ENCODE measurements at regions not wholly inside any gene's neighbourhood (a gene's known extent, or its start where the extent isn't known, plus 50 kb on each side); places are given as distances from the start of the nearest gene placed in this dataset.

DNA sequence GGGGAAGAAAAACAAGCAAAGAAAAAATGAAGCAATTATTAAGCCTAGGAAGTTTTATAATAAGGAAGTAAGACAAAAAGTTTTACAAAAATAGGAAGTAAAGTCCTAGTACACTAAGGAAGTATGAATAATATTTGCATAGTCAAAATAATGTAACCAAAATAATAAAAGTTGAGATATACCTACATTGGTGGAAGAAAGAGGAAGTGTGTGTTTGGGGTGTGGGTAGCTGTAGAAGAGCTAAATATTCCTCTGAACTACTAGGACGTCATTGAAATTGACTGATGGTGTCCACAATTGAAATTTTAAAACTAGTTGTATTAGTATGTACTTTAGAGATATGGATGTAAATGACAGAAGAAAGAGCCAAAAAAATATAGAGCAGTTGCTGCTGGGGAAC is 228.4 kb upstream of the OTX2 start:
- no peak overlapping the region for H3K27ac ChIP-seq
- TF ChIP-seq, protein P1, sequence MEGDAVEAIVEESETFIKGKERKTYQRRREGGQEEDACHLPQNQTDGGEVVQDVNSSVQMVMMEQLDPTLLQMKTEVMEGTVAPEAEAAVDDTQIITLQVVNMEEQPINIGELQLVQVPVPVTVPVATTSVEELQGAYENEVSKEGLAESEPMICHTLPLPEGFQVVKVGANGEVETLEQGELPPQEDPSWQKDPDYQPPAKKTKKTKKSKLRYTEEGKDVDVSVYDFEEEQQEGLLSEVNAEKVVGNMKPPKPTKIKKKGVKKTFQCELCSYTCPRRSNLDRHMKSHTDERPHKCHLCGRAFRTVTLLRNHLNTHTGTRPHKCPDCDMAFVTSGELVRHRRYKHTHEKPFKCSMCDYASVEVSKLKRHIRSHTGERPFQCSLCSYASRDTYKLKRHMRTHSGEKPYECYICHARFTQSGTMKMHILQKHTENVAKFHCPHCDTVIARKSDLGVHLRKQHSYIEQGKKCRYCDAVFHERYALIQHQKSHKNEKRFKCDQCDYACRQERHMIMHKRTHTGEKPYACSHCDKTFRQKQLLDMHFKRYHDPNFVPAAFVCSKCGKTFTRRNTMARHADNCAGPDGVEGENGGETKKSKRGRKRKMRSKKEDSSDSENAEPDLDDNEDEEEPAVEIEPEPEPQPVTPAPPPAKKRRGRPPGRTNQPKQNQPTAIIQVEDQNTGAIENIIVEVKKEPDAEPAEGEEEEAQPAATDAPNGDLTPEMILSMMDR (conservative IDR thresholded peaks at IDR 0.05), result no peak
- no peak for TF ChIP-seq ZFX (IDR thresholded peaks at IDR 0.05)

DNA sequence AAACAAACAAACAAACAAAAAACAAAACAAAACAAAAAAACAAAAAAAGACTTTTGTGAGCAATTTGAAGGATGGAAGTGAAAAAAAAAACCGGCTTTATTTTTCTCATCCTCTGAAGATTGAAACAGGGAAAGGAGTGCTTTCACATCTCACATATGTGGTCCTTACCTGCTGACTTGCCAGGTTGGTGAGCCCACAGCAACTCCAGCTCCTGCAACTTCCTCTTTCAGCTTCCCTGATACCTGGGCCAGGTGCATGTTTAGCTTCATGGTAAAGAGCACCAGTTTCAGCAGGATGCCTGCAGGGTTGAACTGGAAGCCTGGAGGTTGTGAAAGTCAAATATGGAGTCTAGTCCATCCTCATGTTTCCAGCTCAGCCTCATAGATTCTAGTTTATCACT is 221.2 kb upstream of the OTX2 start:
- no peak overlapping the region for H3K27ac ChIP-seq
- no peak for TF ChIP-seq ZFX (IDR thresholded peaks at IDR 0.05)
- TF ChIP-seq, protein P1 (conservative IDR thresholded peaks at IDR 0.05), result no peak

DNA sequence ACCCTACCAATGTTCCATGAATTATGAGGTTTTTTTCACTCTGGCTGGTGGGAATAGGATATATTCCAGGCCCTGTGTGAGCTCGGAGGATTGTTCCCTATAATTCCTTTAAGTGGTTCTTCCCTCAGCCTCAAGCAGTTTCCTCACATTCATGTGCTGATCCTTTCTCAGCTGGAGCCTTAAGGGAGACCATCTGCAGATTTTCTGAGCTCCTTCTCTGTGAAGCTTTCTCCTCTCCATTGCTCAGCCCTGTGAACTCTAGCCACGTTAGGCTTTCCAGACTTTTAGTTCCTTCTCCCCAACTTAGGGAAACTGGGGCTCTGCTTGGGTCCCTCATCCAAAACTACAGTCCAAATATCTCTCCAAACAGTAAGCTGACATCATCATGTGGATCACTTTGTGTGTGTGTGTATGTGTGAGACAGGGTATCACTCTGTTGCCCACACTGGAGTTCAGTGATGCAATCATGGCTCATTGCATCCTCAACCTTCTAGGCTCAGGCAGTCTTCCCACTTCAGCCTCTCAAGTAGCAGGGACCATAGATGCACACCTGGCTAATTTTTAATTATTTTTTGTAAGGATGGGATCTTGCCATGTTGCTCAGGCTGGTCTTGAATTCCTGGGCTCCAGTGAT is 219.5 kb upstream of the OTX2 start:
- TF ChIP-seq, protein P1 (conservative IDR thresholded peaks at IDR 0.05), result no peak
- no peak for TF ChIP-seq ZFX (IDR thresholded peaks at IDR 0.05)
- no peak overlapping the region for H3K27ac ChIP-seq

DNA sequence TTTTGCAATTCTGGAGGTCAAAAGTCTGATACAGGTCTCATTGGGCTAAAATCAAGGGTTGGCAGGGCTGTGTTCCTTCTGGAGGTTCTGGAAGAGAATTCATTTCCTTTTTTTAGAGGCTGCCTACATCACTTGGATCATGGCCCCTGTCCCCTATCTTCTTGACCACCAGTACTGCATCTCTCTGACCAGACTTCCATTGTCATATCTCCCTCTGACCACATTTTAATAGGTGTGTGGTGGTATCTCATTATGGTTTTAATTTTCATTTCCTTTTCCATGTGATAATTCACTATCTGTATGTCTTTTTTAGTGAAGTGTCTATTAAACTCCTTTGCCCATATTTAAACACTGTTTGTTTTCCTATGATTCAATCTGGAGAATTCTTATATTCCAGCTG is 215.2 kb upstream of the OTX2 start:
- no peak overlapping the region for H3K27ac ChIP-seq
- TF ChIP-seq ZFX (IDR thresholded peaks at IDR 0.05), result no peak
- TF ChIP-seq, protein P1 (conservative IDR thresholded peaks at IDR 0.05), result no peak

DNA sequence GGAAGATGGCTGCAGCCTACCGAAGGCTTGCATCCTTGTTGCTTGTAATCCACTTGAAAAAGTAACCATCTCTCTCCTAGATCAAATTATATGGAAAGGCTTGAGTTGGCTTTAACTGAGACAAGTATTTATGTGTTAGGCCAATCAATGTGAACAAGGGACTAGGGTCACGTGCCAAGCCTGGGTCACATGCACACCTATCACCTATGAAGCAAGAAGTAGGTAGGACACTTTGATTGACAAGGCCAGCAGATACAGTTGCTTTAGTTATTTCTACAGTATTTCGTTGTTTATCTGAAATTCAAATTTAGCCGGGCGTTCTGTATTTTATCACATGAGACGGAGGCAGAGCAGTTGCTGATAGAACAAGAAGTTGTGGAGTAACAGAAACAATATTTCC is 212.3 kb upstream of the OTX2 start:
- no peak for TF ChIP-seq ZFX (IDR thresholded peaks at IDR 0.05)
- TF ChIP-seq, protein P1 (conservative IDR thresholded peaks at IDR 0.05), result no peak
- no peak overlapping the region for H3K27ac ChIP-seq

DNA sequence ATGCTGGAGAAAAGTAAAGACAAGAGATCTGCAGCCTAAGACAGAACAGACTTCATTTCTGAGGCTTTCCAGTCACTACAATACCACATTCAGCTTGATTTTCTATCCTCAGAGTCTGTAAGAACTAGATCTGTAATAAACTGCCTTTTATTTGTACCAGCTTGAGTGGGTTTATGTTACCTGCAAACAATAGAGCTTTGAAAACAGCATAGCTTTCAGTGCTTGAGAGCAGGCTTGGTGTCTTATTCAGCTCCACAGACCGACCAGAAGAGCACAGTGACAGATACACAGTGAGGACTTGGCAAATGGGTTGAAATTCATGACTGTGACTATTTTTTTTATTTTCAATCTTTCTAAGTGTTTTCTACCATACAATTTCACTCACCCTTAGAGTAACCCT is 207.8 kb upstream of the OTX2 start:
- TF ChIP-seq, protein P1 (conservative IDR thresholded peaks at IDR 0.05), result no peak
- no peak for TF ChIP-seq ZFX (IDR thresholded peaks at IDR 0.05)
- H3K27ac ChIP-seq, result no peak overlapping the region

DNA sequence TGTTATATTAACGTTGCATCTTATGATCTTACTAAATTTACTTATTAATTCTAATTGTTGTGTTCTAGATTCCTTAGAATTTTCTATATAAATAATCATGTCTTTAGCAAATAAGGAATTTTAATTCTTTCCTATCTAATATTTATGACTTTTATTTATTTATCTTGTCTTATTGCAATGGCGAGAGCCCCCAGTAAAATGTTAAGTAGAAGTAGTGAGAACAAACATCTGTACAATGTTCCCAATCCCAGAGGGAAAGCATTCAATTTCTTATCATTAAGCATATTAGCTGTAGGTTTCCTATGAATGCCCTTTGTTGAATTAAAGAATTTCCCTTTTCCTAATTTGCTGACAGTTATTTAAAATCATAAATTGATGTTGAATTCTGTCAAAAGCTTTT is 203.7 kb upstream of the OTX2 start:
- TF ChIP-seq, protein P1 (conservative IDR thresholded peaks at IDR 0.05), result no peak
- no peak for TF ChIP-seq ZFX (IDR thresholded peaks at IDR 0.05)
- H3K27ac ChIP-seq, result no peak overlapping the region
